Sigmoid colon (tissue), 6 donors: ENCODE measurements at regions not wholly inside any gene's neighbourhood (a gene's known extent, or its start where the extent isn't known, plus 50 kb on each side); places are given as distances from the start of the nearest gene placed in this dataset.

Source experiments
- DNase-seq: peaks from one replicate; pipeline ENCODE4 v3.0.0-alpha.2; 2019
- H3K27ac ChIP-seq, 4 donors: fragments of 200-600 bp; sonication (generic); one replicate each; pipeline ENCODE4 v1.5.1; 2016 to 2019; ENCODE audit warnings: mild to moderate bottlenecking in 1 of 4
- H3K27me3 ChIP-seq, 3 donors: fragments of 200-600 bp; sonication (generic); one replicate each; pipeline ENCODE4 v1.5.1; 2019; ENCODE audit warnings: mild to moderate bottlenecking in 1 of 3
- H3K36me3 ChIP-seq, 4 donors: fragments of 200-600 bp; sonication (generic); one replicate each; pipeline ENCODE4 v1.5.1; 2016 to 2019
- H3K4me1 ChIP-seq, 4 donors: fragments of 200-600 bp; sonication (generic); one replicate each; pipeline ENCODE4 v1.5.1; 2017 to 2019
- H3K4me3 ChIP-seq, 4 donors: fragments of 200-600 bp; sonication (generic); one replicate each; pipeline ENCODE4 v1.5.1; 2017 to 2019; ENCODE audit warnings: mild to moderate bottlenecking in 2 of 4, moderate library complexity in 1 of 4
- H3K9me3 ChIP-seq, 4 donors: fragments of 200-600 bp in 3 of 4; sonication (generic) in 3 of 4; one replicate each; pipeline versions ENCODE4 v1.5.1 to v1.6.1; 2013 to 2019
- CTCF ChIP-seq, 4 experiments: fragments of 450-650 bp in 3 of 4; fragments of 200-600 bp in 1 of 4; IDR thresholded peaks; one replicate each; pipeline ENCODE4 v1.5.1; 2016 to 2019; ENCODE audit warnings: antibody characterized with exemption in 4 of 4, mild to moderate bottlenecking in 3 of 4, moderate library complexity in 2 of 4
- EP300 ChIP-seq, 4 donors: sonication (generic); formaldehyde crosslinking; IDR thresholded peaks; one replicate each; pipeline ENCODE4 v1.6.1; 2017; ENCODE audit warnings: antibody characterized with exemption in 4 of 4
- POLR2A ChIP-seq, 2 donors: fragments of 450-650 bp; IDR thresholded peaks; one replicate each; pipeline ENCODE4 v1.6.1; 2016; ENCODE audit warnings: antibody characterized with exemption in 2 of 2, mild to moderate bottlenecking in 2 of 2, moderate library complexity in 2 of 2
- POLR2AphosphoS5 ChIP-seq, 4 donors: sonication (generic); formaldehyde crosslinking; IDR thresholded peaks; one replicate each; pipeline ENCODE4 v1.6.1; 2017; ENCODE audit warnings: antibody characterized with exemption in 4 of 4
- WGBS, 2 donors: extraction: QIAGEN DNeasy Blood & Tissue Kit; methylation state at CpG; one replicate each; pipeline ENCODE4 v1.1.7; 2013; 5-methylcytosine and 5-hydroxymethylcytosine counted together
- intact Hi-C: fragments of 100-400 bp; cut with DNase I; formaldehyde crosslinking; loops from one replicate; pipeline ENCODE4 v1.15.1; 2023
- donor health status: healthy with polysubstance abuse.
- donor health status: healthy.

- H3K4me3 ChIP-seq: no peak overlapping the region
- no peak for TF ChIP-seq POLR2AphosphoS5 (IDR thresholded peaks at IDR 0.05)
- TF ChIP-seq CTCF (IDR thresholded peaks at IDR 0.05): no peak
- no peak for TF ChIP-seq EP300 (IDR thresholded peaks at IDR 0.05)
- TF ChIP-seq POLR2A (IDR thresholded peaks at IDR 0.05): no peak
- no peaks in the 10 kb centered on the region for H3K9me3 ChIP-seq
- H3K36me3 ChIP-seq: no peaks in the 10 kb centered on the region
- no peak for DNase-seq
- intact Hi-C loops: no loop called here
- no peaks in the 10 kb centered on the region for H3K27me3 ChIP-seq
- H3K4me1 ChIP-seq: no peaks in the 10 kb centered on the region
- WGBS, 2 donors: 74 to 82% methylated on average over 7 of the region's 7 CpGs
- no peak overlapping the region for H3K27ac ChIP-seq
Measured at GRCh38 chr2:129366263-129366662, 613.2 kb upstream of the RAB6C start.

- TF ChIP-seq EP300 (IDR thresholded peaks at IDR 0.05) (no peak), POLR2AphosphoS5 (IDR thresholded peaks at IDR 0.05) (no peak), POLR2A (IDR thresholded peaks at IDR 0.05) (no peak), CTCF (IDR thresholded peaks at IDR 0.05) (no peak)
- Histone ChIP-seq H3K4me3 (no peak overlapping the region), H3K27ac (no peak overlapping the region), H3K4me1 (no peaks in the 10 kb centered on the region), H3K36me3 (no peaks in the 10 kb centered on the region), H3K27me3 (no peaks in the 10 kb centered on the region), H3K9me3 (no peaks in the 10 kb centered on the region)
- DNase-seq: no peak
- intact Hi-C loops: no loop called here
- 59 to 68% methylated on average over 4 of the region's 4 CpGs for WGBS, 2 donors
Measured at GRCh38 chr2:129367107-129367506, 612.4 kb upstream of the RAB6C start.

GRCh38 chr2:129369437-129369836 is 610.0 kb upstream of the RAB6C start:
- 80 to 88% methylated on average over 2 of the region's 2 CpGs for WGBS, 2 donors
- H3K9me3 ChIP-seq: no peaks in the 10 kb centered on the region
- DNase-seq: no peak
- H3K36me3 ChIP-seq: no peaks in the 10 kb centered on the region
- no peaks in the 10 kb centered on the region for H3K27me3 ChIP-seq
- H3K4me1 ChIP-seq: no peaks in the 10 kb centered on the region
- intact Hi-C loops: no loop called here
- H3K4me3 ChIP-seq: no peak overlapping the region
- no peak for TF ChIP-seq CTCF (IDR thresholded peaks at IDR 0.05)
- TF ChIP-seq POLR2A (IDR thresholded peaks at IDR 0.05): no peak
- no peak for TF ChIP-seq POLR2AphosphoS5 (IDR thresholded peaks at IDR 0.05)
- no peak for TF ChIP-seq EP300 (IDR thresholded peaks at IDR 0.05)
- H3K27ac ChIP-seq: no peak overlapping the region

- no peaks in the 10 kb centered on the region for H3K27me3 ChIP-seq
- H3K27ac ChIP-seq: no peak overlapping the region
- H3K4me1 ChIP-seq: no peaks in the 10 kb centered on the region
- no peaks in the 10 kb centered on the region for H3K36me3 ChIP-seq
- TF ChIP-seq POLR2AphosphoS5 (IDR thresholded peaks at IDR 0.05): no peak
- no peak for TF ChIP-seq CTCF (IDR thresholded peaks at IDR 0.05)
- TF ChIP-seq POLR2A (IDR thresholded peaks at IDR 0.05): no peak
- TF ChIP-seq EP300 (IDR thresholded peaks at IDR 0.05): no peak
- H3K9me3 ChIP-seq: no peaks in the 10 kb centered on the region
- no peak for DNase-seq
- WGBS, 2 donors: 78 to 85% methylated on average over 7 of the region's 7 CpGs
- H3K4me3 ChIP-seq: no peak overlapping the region
- intact Hi-C loops: no loop called here
Measured at GRCh38 chr2:129374452-129374851, 605.0 kb upstream of the RAB6C start.

GRCh38 chr2:129375632-129376425 is 603.6 kb upstream of the RAB6C start:
- WGBS, 2 donors: 75 to 85% methylated on average over 13 of the region's 13 CpGs
- no peak for DNase-seq
- no peaks in the 10 kb centered on the region for H3K9me3 ChIP-seq
- no peak overlapping the region for H3K4me3 ChIP-seq
- TF ChIP-seq EP300 (IDR thresholded peaks at IDR 0.05): no peak
- TF ChIP-seq POLR2A (IDR thresholded peaks at IDR 0.05): no peak
- TF ChIP-seq CTCF (IDR thresholded peaks at IDR 0.05): no peak
- TF ChIP-seq POLR2AphosphoS5 (IDR thresholded peaks at IDR 0.05): no peak
- no peaks in the 10 kb centered on the region for H3K36me3 ChIP-seq
- H3K27me3 ChIP-seq: no peaks in the 10 kb centered on the region
- intact Hi-C loops: no loop called here
- no peak overlapping the region for H3K27ac ChIP-seq
- H3K4me1 ChIP-seq: no peaks in the 10 kb centered on the region
